SK-N-SH (cell line): ENCODE measurements at regions not wholly inside any gene's neighbourhood (a gene's known extent, or its start where the extent isn't known, plus 50 kb on each side); places are given as distances from the start of the nearest gene placed in this dataset.

Experiments
- CTCF ChIP-seq: fragments of 200-600 bp; sonication (generic); IDR thresholded peaks from 2 replicates; pipeline ENCODE4 v1.6.1; 2017; ENCODE audit warnings: antibody characterized with exemption, mild to moderate bottlenecking, moderate library complexity
- POLR2AphosphoS5 ChIP-seq: IDR thresholded peaks from 2 replicates; pipeline ENCODE4 v1.6.1; 2012; ENCODE audit warnings: low read depth, low read length
- TAF1 ChIP-seq: IDR thresholded peaks from 2 replicates; pipeline ENCODE4 v1.6.1; 2012; ENCODE audit warnings: low read depth, mild to moderate bottlenecking, low read length, moderate library complexity, borderline replicate concordance

DNA sequence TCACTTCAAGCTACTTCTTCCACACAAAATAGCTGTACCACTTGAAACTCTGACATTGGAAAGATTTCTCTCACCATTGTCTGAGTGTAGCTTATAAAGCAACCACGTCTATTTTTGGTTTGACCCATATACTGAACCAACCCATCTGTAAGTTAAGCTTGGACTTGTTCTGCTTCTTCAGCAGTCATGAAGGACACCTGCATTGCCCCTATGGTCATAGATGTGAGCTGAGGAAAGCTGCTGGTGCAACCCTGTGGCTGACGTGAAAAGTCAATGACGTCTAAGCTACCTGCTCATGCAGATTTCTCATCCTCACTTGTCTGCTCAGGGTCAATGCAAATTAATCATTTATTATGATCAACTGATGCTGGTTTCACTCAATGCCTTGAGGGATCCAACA lies 417.4 kb downstream of the CETN3 start:
- no peak for TF ChIP-seq CTCF
- no peak for TF ChIP-seq POLR2AphosphoS5
- TF ChIP-seq TAF1, result no peak
